Upper lobe of left lung (tissue), 4 donors: ENCODE measurements at regions not wholly inside any gene's neighbourhood (a gene's known extent, or its start where the extent isn't known, plus 50 kb on each side); places are given as distances from the start of the nearest gene placed in this dataset.

Experiments used
- POLR2A ChIP-seq, 4 donors: fragments of 450-650 bp; IDR thresholded peaks; one replicate each; pipeline ENCODE4 v1.5.1; 2016 to 2017; ENCODE audit warnings: antibody characterized with exemption in 4 of 4, mild to moderate bottlenecking in 2 of 4
- POLR2AphosphoS5 ChIP-seq, 2 donors: sonication (generic); formaldehyde crosslinking; IDR thresholded peaks; one replicate each; pipeline ENCODE4 v1.5.1; 2017; ENCODE audit warnings: antibody characterized with exemption in 2 of 2
- TF ChIP-seq, protein P1 (sequence below), 6 experiments: fragments of 450-650 bp in 4 of 6; fragments of 200-600 bp in 2 of 6; sonication (generic) in 2 of 6; IDR thresholded peaks; one replicate each; pipeline ENCODE4 v1.5.1; 2016 to 2019; ENCODE audit warnings: antibody characterized with exemption in 6 of 6

DNA sequence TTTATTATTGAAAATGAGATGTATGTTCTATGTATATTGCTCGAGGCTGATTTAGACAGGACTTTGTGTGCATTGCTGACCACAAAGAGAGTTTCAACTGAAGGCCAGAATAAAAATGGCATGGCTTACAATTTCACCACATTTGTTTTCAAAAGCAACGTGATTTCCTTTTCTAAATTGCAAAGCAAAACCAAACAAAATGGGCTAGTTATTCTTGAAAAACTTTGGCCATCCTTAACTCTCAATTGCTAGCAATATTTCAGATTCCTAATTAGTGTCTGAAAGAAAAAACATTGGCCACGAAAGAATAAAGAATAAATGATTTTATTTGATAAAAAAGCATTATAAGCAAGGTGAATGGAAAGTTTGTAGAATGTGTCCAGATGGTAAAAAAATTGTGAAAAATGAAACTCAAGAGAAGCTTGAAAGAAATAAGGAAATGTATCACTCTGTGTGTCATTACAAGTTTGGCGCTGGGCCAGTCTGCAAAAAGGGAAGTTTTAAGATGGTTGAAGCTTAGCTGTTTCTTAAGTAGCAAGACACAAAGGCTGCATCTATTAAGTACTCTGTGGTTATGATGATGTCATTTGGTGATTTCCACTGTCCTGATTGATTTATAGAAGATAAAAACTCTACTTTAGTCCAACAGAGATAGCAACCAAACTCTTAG, 89.2 kb upstream of the PRLR start:
- TF ChIP-seq POLR2A (IDR thresholded peaks at IDR 0.05) (no peak), POLR2AphosphoS5 (IDR thresholded peaks at IDR 0.05) (no peak)
- TF ChIP-seq, protein P1, sequence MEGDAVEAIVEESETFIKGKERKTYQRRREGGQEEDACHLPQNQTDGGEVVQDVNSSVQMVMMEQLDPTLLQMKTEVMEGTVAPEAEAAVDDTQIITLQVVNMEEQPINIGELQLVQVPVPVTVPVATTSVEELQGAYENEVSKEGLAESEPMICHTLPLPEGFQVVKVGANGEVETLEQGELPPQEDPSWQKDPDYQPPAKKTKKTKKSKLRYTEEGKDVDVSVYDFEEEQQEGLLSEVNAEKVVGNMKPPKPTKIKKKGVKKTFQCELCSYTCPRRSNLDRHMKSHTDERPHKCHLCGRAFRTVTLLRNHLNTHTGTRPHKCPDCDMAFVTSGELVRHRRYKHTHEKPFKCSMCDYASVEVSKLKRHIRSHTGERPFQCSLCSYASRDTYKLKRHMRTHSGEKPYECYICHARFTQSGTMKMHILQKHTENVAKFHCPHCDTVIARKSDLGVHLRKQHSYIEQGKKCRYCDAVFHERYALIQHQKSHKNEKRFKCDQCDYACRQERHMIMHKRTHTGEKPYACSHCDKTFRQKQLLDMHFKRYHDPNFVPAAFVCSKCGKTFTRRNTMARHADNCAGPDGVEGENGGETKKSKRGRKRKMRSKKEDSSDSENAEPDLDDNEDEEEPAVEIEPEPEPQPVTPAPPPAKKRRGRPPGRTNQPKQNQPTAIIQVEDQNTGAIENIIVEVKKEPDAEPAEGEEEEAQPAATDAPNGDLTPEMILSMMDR (IDR thresholded peaks at IDR 0.05), result no peak
